ENCODE measurements at regions not wholly inside any gene's neighbourhood (a gene's known extent, or its start where the extent isn't known, plus 50 kb on each side); places are given as distances from the start of the nearest gene placed in this dataset.
A peak's percentile ranks its signal among the peaks of the same experiment; 100 is the strongest.

DNA sequence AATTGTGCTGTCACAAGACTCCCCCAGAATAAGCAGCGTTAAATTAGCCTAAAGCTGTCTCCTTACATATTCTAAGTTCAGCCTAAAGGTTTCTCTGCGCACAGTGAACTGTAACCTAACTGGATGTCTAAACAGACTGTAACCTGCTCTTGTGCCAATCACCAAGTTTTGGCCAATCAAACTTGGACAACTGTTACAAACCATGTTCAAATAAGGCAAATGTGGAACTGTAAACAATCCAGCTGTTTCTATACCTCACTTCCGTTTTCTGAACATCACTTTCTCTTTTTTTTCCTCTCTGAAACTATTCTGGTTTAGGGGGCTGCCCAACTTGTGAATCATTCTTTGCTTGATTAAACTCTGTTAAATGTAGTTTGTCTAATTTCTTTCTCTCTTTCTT, 252.2 kb upstream of the HABP2 start:
- BruUV-seq (replicated peaks): no TSS peak
- Histone ChIP-seq H3K4me1 (replicated peaks in 1 of 2; ENCODE audit: control insufficient read depth in 2 of 2, insufficient read depth in 2 of 2, low read length in 2 of 2) (no peaks in the 10 kb centered on the region), H3K9ac (ENCODE audit: insufficient read depth in 1 of 2, low read depth in 2 of 2, low read length in 2 of 2) (no peak overlapping the region), H3K4me3 (no peak overlapping the region), H3K36me3 (ENCODE audit: control insufficient read depth, insufficient read depth, low read length) (no peaks in the 10 kb centered on the region), H3K4me2 (ENCODE audit: insufficient read depth, low read length) (no peak overlapping the region), H4K20me1 (replicated peaks; ENCODE audit: control insufficient read depth, insufficient read depth, low read length) (no peaks in the 10 kb centered on the region), H3K9me1 (ENCODE audit: control insufficient read depth, insufficient read depth, low read length) (no peaks in the 10 kb centered on the region), H3K79me2 (ENCODE audit: control insufficient read depth, insufficient read depth, low read length) (no peaks in the 10 kb centered on the region), H3K27ac (ENCODE audit: extremely low read depth, low read depth, low read length) (no peak overlapping the region), H3K27me3 (ENCODE audit: control insufficient read depth in 2 of 2, insufficient read depth in 2 of 2, low read length in 2 of 2) (peaks cover 0 to 12% of the 10 kb centered on the region in 2 experiments; a peak in 2 of 5 replicates), H2AFZ (ENCODE audit: low read depth, low read length) (no peak overlapping the region), H3K9me3 (replicated peaks; ENCODE audit: control insufficient read depth, insufficient read depth, low read depth, low read length) (no peaks in the 10 kb centered on the region)
- POLR2A ChIA-PET: no interaction called here
- TF ChIP-seq SMAD3 (CRISPR knock-in tag; conservative IDR thresholded peaks at IDR 0.05): no peak
- TF ChIP-seq, protein P1, sequence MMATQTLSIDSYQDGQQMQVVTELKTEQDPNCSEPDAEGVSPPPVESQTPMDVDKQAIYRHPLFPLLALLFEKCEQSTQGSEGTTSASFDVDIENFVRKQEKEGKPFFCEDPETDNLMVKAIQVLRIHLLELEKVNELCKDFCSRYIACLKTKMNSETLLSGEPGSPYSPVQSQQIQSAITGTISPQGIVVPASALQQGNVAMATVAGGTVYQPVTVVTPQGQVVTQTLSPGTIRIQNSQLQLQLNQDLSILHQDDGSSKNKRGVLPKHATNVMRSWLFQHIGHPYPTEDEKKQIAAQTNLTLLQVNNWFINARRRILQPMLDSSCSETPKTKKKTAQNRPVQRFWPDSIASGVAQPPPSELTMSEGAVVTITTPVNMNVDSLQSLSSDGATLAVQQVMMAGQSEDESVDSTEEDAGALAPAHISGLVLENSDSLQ (IDR thresholded peaks at IDR 0.05): peak; percentile 54; the same call in 1 of the 2 replicates
- CTCF ChIA-PET (ENCODE audit: low intra/inter-chr PET ratio): no interaction called here
- WGBS (ENCODE audit: insufficient coverage, low coverage, missing lambda C conversion rate): 2% methylated on average over 3 of the region's 3 CpGs
- in situ Hi-C loops (cut with MboI): no loop called here
- intact Hi-C loops (cut with micrococcal nuclease): no loop called here
- FAIRE-seq: no peak
- ATAC-seq: no peak
- no peak for DNase-seq (ENCODE audit: extremely low read depth in 1 of 4, low spot score in 3 of 4)

- FAIRE-seq (no peak), ATAC-seq (peak; percentile 48; the same call in 1 of the 3 replicates), DNase-seq (ENCODE audit: extremely low read depth in 1 of 4, low spot score in 3 of 4) (peak in 2 of 4 experiments; percentile 6)
- in situ Hi-C loops (cut with MboI) (no loop called here), intact Hi-C loops (cut with micrococcal nuclease) (no loop called here)
- BruUV-seq (replicated peaks): no TSS peak
- Histone ChIP-seq H3K27ac (ENCODE audit: extremely low read depth, low read depth, low read length) (no peak overlapping the region), H3K9ac (ENCODE audit: insufficient read depth in 1 of 2, low read depth in 2 of 2, low read length in 2 of 2) (no peak overlapping the region), H3K9me3 (replicated peaks; ENCODE audit: control insufficient read depth, insufficient read depth, low read depth, low read length) (no peaks in the 10 kb centered on the region), H3K4me1 (replicated peaks in 1 of 2; ENCODE audit: control insufficient read depth in 2 of 2, insufficient read depth in 2 of 2, low read length in 2 of 2) (no peaks in the 10 kb centered on the region), H4K20me1 (replicated peaks; ENCODE audit: control insufficient read depth, insufficient read depth, low read length) (no peaks in the 10 kb centered on the region), H2AFZ (ENCODE audit: low read depth, low read length) (no peak overlapping the region), H3K4me3 (no peak overlapping the region), H3K79me2 (ENCODE audit: control insufficient read depth, insufficient read depth, low read length) (no peaks in the 10 kb centered on the region), H3K27me3 (ENCODE audit: control insufficient read depth in 2 of 2, insufficient read depth in 2 of 2, low read length in 2 of 2) (peaks cover 0 to 17% of the 10 kb centered on the region in 2 experiments; a peak in 2 of 5 replicates), H3K9me1 (ENCODE audit: control insufficient read depth, insufficient read depth, low read length) (no peaks in the 10 kb centered on the region), H3K36me3 (ENCODE audit: control insufficient read depth, insufficient read depth, low read length) (no peaks in the 10 kb centered on the region), H3K4me2 (ENCODE audit: insufficient read depth, low read length) (no peak overlapping the region)
- ChIA-PET POLR2A (interaction anchor here (0.7 to 0.8 kb wide), 2 partner anchors 29 to 173 kb away, joined by 3 read pairs; no protein-coding TSS in a partner anchor), CTCF (ENCODE audit: low intra/inter-chr PET ratio) (no interaction called here)
- WGBS (ENCODE audit: insufficient coverage, low coverage, missing lambda C conversion rate): 0% methylated on average over 7 of the region's 7 CpGs
- TF ChIP-seq GATAD2B (IDR thresholded peaks at IDR 0.05; ENCODE audit: borderline replicate concordance) (no peak), L3MBTL2 (IDR thresholded peaks at IDR 0.05) (no peak), USF2 (CRISPR knock-in tag; IDR thresholded peaks at IDR 0.05) (peak; percentile 22; the same call in 1 of the 2 replicates), ZNF785 (CRISPR knock-in tag; IDR thresholded peaks at IDR 0.05) (no peak), RAD21 (CRISPR knock-in tag; conservative IDR thresholded peaks at IDR 0.05 in 1 of 2, IDR thresholded peaks at IDR 0.05 in 1 of 2) (peak in 1 of 2 experiments; percentile 35; a peak in 2 of 4 replicates)
- TF ChIP-seq, protein P2, sequence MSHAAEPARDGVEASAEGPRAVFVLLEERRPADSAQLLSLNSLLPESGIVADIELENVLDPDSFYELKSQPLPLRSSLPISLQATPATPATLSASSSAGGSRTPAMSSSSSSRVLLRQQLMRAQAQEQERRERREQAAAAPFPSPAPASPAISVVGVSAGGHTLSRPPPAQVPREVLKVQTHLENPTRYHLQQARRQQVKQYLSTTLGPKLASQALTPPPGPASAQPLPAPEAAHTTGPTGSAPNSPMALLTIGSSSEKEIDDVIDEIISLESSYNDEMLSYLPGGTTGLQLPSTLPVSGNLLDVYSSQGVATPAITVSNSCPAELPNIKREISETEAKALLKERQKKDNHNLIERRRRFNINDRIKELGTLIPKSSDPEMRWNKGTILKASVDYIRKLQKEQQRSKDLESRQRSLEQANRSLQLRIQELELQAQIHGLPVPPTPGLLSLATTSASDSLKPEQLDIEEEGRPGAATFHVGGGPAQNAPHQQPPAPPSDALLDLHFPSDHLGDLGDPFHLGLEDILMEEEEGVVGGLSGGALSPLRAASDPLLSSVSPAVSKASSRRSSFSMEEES (CRISPR knock-in tag; IDR thresholded peaks at IDR 0.05): peak; percentile 61
- TF ChIP-seq, protein P3, sequence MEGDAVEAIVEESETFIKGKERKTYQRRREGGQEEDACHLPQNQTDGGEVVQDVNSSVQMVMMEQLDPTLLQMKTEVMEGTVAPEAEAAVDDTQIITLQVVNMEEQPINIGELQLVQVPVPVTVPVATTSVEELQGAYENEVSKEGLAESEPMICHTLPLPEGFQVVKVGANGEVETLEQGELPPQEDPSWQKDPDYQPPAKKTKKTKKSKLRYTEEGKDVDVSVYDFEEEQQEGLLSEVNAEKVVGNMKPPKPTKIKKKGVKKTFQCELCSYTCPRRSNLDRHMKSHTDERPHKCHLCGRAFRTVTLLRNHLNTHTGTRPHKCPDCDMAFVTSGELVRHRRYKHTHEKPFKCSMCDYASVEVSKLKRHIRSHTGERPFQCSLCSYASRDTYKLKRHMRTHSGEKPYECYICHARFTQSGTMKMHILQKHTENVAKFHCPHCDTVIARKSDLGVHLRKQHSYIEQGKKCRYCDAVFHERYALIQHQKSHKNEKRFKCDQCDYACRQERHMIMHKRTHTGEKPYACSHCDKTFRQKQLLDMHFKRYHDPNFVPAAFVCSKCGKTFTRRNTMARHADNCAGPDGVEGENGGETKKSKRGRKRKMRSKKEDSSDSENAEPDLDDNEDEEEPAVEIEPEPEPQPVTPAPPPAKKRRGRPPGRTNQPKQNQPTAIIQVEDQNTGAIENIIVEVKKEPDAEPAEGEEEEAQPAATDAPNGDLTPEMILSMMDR (IDR thresholded peaks at IDR 0.05 in 2 of 3, conservative IDR thresholded peaks at IDR 0.05 in 1 of 3; ENCODE audit: insufficient read depth in 2 of 3, low read depth in 1 of 3, low read length in 3 of 3): peak in 1 of 3 experiments; percentile 40; a peak in 2 of 6 replicates
Observed at GRCh38 chr10:113301342-113301984, 251.4 kb upstream of the HABP2 start.

Data from K562 (cell line).